HG02973 (cell line): ENCODE measurements at regions not wholly inside any gene's neighbourhood (a gene's known extent, or its start where the extent isn't known, plus 50 kb on each side); places are given as distances from the start of the nearest gene placed in this dataset.
"Not testable (repeated sequence)": the region's sequence is repeated elsewhere in the genome, so short reads cannot be mapped to it uniquely, and the experiment has no call there.

Source experiments
- ATAC-seq: cut with Tn5 transposase; IDR thresholded peaks from one replicate; pipeline ENCODE4 v1.9.1; 2021; ENCODE audit warnings: moderate library complexity; ENCODE audit not compliant: unreplicated experiment

DNA sequence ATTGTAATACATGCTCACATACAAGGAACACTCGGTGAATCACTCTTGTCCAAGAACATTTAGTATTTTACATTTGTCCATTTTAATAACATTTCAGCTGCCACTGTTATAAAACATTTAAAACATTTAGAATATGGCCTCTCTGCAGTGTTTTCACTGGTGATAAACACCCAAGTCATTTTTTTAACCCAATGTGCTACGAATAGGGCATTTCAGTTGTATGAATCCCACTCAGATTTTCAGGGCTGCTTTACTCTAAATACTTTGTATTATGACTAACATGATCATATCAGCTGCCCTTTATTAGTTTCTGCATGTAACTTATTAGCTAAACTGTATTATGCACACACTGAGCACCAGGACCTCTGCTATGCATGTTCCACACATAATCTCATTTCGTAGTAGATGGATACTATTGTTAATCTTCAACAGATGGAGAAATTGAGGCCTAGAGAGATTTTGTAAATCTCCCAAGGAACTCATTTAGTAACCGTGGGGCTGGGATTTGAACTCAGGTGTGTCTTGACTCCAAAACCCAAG is 148.6 kb upstream of the CDIN1 start:
- no peak for ATAC-seq

- ATAC-seq = no peak
Observed at GRCh38 chr15:36432161-36432560, 147.3 kb upstream of the CDIN1 start.

DNA sequence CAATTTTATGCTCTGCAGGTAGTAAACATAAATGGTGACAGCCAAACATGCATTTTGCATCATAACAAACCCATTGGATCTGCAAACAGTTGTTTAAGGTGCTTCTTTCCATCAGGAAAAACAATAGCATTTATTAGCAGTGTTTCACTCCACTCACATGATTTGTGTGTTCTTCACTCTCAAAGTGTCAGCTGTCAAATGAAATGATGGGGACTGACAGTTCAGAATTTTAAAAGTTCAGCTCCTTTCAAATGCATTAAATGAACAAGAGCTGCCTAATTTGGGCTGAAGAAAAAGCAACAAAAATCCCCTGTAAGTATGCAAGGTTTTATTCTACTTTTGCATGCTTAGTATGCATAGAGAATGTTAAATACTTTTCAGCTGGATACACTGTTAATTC is 145.2 kb upstream of the CDIN1 start:
- no peak for ATAC-seq

- no peak for ATAC-seq
Observed at GRCh38 chr15:36438499-36438898, 140.9 kb upstream of the CDIN1 start.

DNA sequence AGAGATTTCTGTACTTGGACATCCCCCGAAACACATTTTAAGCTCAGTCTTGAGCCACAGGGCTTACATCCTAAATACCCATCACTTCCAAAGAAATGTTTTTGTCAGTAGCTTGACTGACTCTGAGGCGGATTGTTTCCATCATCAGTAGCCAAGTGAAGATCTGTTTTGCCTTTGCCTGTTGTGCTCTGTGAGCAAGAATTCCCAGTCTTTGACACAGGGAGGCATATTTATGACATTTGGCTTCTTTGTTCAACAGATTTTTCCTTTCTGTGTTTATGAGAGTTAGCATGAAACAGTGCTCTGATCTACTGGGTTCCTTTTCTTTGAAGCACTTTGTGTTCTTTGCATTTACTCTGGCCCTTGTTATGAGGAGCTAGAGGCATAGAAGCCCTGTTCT is 132.1 kb upstream of the CDIN1 start:
- ATAC-seq = no peak

- ATAC-seq = no peak
Observed at GRCh38 chr15:36448418-36448817, 131.0 kb upstream of the CDIN1 start.

DNA sequence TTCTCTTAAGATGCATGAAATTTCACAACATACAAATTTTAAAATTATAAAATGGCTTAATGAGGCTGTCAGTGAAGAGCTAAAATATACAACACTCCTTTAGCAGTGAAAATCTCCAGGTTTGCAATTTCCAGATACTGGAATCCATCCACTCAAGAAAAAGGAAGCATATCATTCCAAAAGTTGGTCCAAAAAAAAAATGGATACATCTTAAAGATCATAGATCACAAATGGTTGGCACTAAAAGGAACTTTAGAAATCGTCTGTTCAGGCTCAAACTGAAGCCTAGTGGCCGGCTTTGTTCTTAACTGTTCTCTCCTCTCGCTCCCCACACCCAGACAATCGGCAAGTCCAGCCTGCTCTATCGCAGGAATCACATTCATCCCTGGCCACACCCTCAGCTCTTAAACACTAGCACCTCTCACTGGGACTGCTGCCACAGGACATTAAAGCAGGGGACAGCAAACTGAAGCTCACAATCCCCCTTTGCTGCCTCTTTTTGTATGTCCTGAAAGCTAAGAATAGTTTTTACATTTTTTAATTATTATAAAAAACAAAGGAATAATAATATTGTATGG is 130.3 kb upstream of the CDIN1 start:
- no peak for ATAC-seq

DNA sequence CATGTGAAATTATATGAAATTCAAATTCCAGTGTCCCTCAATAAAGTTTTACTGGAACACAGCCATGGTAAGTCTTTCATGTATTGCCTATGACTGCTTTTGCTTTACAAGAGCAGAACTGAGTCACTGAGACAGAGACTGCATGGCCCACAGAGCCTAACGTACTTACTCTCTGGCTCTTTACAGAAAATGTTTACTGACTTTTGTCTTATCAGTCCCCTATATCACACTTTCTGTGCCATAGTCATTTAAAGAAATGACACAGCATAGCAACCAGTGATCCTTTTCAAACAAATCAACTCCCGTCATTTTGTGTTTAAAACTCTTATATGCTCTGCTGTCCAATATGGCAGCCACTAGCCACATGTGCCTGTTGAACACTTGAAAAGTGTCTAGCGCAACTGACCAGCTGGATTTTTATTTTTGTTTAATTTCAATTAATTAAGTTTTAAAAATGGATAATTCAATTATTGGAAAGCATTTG is 129.7 kb upstream of the CDIN1 start:
- ATAC-seq = no peak

DNA sequence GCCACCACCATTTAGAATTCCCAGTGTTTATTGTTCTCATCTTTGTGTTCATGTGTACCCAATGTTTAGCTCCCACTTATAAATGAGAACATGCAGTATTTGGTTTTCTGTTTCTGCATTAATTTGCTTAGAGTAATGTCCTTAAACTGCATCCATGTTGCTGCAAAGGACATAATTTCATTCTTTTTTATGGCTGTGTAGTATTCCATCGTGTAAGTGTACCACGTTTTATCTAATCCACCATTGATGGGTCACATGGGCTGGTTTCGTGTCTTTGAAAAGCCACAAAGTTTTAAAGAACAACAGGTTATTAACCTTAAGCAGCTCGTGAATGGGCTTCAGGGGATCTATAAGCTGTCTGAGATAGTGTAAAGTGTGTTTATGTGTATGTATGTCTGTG is 125.2 kb upstream of the CDIN1 start:
- not testable (repeated sequence) for ATAC-seq

- ATAC-seq = no peak
Observed at GRCh38 chr15:36458411-36458810, 121.0 kb upstream of the CDIN1 start.

- no peak for ATAC-seq
Observed at GRCh38 chr15:36465304-36465703, 114.1 kb upstream of the CDIN1 start.

DNA sequence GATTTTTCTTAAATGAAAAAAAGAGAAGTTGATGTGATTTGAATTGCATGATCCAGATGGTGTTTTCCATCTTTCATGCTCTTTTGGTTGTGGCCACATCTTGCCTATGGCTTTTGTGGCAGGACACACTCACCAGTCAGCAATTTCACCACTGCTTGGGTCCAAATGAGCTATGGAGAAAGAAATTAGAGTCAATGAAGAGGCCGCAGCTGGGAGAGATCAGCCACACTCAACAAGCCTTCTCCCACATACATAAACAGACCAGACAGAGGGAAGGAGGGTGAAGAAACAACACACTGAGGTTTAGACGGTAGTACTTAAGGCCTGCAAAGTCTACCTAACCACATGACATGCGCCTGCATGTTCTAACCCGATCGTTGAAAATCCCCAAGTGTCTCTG is 110.7 kb upstream of the CDIN1 start:
- no peak for ATAC-seq

- ATAC-seq = no peak
Observed at GRCh38 chr15:36469311-36469966, 110.0 kb upstream of the CDIN1 start.

GRCh38 chr15:36472672-36473071 is 106.8 kb upstream of the CDIN1 start:
- ATAC-seq = no peak

GRCh38 chr15:36478561-36478960 is 100.9 kb upstream of the CDIN1 start:
- ATAC-seq = no peak

GRCh38 chr15:36479200-36479896 is 100.1 kb upstream of the CDIN1 start:
- no peak for ATAC-seq

DNA sequence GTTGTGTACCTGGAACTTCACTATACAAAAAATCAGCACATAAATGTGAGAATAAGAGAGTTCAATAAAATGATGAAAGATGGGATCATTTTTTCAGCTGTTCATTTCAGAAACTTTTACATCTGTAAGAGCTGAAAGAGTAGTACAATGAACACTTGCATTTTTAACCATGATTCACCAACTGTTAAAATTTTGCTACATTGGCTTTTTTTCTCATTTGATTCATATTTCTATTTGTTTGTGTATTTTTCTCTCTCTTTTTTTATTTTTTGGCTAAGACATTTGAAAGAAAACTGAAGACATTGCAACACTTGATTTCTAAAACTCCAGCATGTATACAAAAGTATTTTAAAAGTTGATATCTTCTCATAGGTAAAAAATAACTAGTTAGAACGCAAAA is 98.3 kb upstream of the CDIN1 start:
- no peak for ATAC-seq

- no peak for ATAC-seq
Observed at GRCh38 chr15:36483409-36483808, 96.0 kb upstream of the CDIN1 start.

DNA sequence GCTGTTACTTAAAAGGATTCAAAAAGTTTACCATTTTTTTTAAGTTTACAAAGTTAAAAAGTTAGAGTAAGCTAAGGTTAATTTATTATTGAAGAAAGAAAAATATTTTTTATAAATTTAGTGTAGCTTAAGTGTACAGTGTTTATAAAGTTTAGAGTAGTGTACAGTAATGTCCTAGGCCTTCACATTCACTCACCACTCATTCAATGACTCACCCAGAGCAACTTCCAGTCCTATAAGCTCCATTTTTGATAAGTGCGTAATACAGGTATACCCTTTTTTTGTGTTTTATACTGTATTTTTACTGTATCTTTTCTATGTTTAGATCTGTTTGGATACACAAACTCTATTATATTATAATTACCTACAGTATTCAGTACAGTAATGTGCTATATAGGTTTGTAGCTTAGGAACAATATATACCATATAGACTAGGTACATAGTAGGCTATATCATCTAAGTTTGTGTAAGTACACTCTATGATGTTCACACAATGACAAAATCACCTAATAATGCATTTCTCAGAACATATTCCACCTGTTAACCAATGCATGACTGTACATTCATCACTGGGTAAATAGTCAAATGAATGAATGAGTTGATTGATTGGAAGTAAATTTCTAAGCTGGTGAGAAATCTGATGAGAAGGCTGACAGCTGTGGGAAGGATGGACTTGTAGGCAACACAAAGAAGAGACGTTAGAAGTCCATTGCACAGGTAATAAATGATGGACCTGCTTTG is 95.2 kb upstream of the CDIN1 start:
- no peak for ATAC-seq

DNA sequence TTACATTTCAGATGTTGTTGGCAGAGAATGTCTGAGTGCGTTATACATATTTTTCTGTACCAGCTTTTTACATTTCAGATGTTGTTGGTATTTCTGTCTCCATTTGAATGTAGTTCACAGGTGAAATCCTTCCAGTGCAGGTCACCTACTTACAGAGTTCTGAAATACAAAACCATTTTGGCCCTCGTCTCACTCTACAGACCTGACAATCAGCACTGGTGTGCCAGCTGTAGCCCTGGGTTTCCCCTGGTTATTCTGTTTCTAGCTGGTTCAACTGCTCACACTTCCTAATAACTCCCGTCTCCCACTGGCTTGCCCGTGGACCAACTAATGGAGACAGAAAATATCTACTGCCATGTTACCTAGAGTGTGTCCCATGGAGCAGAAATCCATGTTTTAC is 87.5 kb upstream of the CDIN1 start:
- no peak for ATAC-seq

GRCh38 chr15:36495456-36495991 is 83.9 kb upstream of the CDIN1 start:
- no peak for ATAC-seq
